NCI-H1694 (cell line): ENCODE measurements at regions not wholly inside any gene's neighbourhood (a gene's known extent, or its start where the extent isn't known, plus 50 kb on each side); places are given as distances from the start of the nearest gene placed in this dataset.

Experiments used
- DNase-seq: peaks from one replicate; lab custom pipeline; 2025; lab: John Stamatoyannopoulos, UW

GRCh38 chr1:94734963-94735901 is 84.9 kb upstream of the SLC44A3 start:
- no peak for DNase-seq

- DNase-seq, result no peak
These were observed 88.3 kb upstream of the SLC44A3 start for GRCh38 chr1:94731891-94732290.

GRCh38 chr1:94730450-94730849 is 89.7 kb upstream of the SLC44A3 start:
- no peak for DNase-seq

GRCh38 chr1:94729267-94729666 is 90.9 kb upstream of the SLC44A3 start:
- no peak for DNase-seq

GRCh38 chr1:94727846-94728715 is 92.1 kb upstream of the SLC44A3 start:
- DNase-seq, result no peak

GRCh38 chr1:94726981-94727685 is 93.0 kb upstream of the SLC44A3 start:
- no peak for DNase-seq

GRCh38 chr1:94725566-94725965 is 94.6 kb upstream of the SLC44A3 start:
- DNase-seq, result no peak

GRCh38 chr1:94723894-94724293 is 96.3 kb upstream of the SLC44A3 start:
- DNase-seq, result no peak

- DNase-seq, result no peak
These were observed 96.7 kb upstream of the SLC44A3 start for GRCh38 chr1:94723463-94723862.

- DNase-seq, result no peak
These were observed 98.0 kb upstream of the SLC44A3 start for GRCh38 chr1:94722181-94722580.

GRCh38 chr1:94721240-94721639 is 98.9 kb upstream of the SLC44A3 start:
- no peak for DNase-seq

GRCh38 chr1:94719926-94720793 is 100.0 kb upstream of the SLC44A3 start:
- no peak for DNase-seq

GRCh38 chr1:94716965-94717364 is 103.2 kb upstream of the SLC44A3 start:
- no peak for DNase-seq

GRCh38 chr1:94715321-94715720 is 104.8 kb upstream of the SLC44A3 start:
- no peak for DNase-seq

- DNase-seq, result no peak
These were observed 105.6 kb upstream of the SLC44A3 start for GRCh38 chr1:94714552-94714951.

- DNase-seq, result no peak
These were observed 106.0 kb upstream of the SLC44A3 start for GRCh38 chr1:94714152-94714551.

GRCh38 chr1:94713472-94714141 is 106.5 kb upstream of the SLC44A3 start:
- no peak for DNase-seq

- no peak for DNase-seq
These were observed 110.1 kb upstream of the SLC44A3 start for GRCh38 chr1:94709891-94710581.

- no peak for DNase-seq
These were observed 111.3 kb upstream of the SLC44A3 start for GRCh38 chr1:94708811-94709210.

GRCh38 chr1:94708299-94708685 is 111.9 kb upstream of the SLC44A3 start:
- DNase-seq, result no peak
